ENCODE measurements at regions not wholly inside any gene's neighbourhood (a gene's known extent, or its start where the extent isn't known, plus 50 kb on each side); places are given as distances from the start of the nearest gene placed in this dataset.

DNA sequence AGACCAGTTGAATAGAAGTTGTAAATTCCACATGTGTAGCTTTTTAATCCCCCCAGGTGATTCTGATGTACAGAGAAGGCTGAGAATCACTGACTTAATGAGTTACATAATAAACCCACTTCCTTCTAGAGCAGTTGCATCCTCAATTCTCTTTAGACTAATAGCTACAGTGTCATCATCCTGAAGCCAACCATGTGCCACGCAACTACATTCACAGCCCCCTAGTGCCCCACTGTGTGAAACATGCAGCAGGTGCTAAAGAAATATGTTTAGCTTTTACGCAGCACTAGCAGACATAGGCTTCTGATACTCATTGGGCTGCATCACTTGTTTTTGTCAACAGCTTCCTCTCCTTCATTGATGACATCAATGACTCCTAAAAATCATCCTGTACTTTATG is 1168.3 kb downstream of the BCL11B start (continued):
- no peak for TF ChIP-seq AEBP2 (tag by site-specific recombination; IDR thresholded peaks at IDR 0.05; ENCODE audit: borderline replicate concordance)

DNA sequence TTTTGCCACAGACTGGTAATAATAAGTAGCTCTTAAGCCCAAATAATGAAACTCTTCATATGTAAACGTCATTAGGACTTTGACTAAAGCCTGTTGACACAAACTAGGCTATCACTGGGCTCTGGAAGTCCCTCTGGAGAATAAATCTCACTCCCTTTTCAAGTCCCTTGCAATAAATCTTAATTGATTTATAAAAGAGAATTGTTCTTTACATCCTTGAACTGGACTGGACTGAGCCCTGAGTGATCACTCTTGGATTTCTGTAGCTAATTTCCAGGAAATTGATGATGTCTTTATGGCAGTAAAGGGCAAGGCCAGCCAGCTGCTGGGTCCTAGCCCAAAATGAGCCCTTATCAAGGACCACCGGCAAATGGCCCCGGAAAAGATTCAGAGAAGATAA is 1162.7 kb downstream of the BCL11B start:
- no peak overlapping the region for H3K4me3 ChIP-seq (ENCODE audit: low read depth, low read length)
- no peaks in the 10 kb centered on the region for H3K4me1 ChIP-seq (ENCODE audit: control insufficient read depth, insufficient read depth, low read length)
- TF ChIP-seq ZNF10 (tag by site-specific recombination; IDR thresholded peaks at IDR 0.05) (no peak), ZNF133 (tag by site-specific recombination; IDR thresholded peaks at IDR 0.05) (no peak), ZNF239 (tag by site-specific recombination; IDR thresholded peaks at IDR 0.05) (no peak), REPIN1 (tag by site-specific recombination; IDR thresholded peaks at IDR 0.05; ENCODE audit: low read depth) (no peak), KLF16 (tag by site-specific recombination; IDR thresholded peaks at IDR 0.05) (no peak), ZNF837 (tag by site-specific recombination; IDR thresholded peaks at IDR 0.05) (no peak), ZNF112 (tag by site-specific recombination; IDR thresholded peaks at IDR 0.05) (no peak), ZNF274 (IDR thresholded peaks at IDR 0.05; ENCODE audit: low read length) (no peak), ZNF274 (tag by site-specific recombination; IDR thresholded peaks at IDR 0.05; ENCODE audit: borderline replicate concordance) (no peak), EGR2 (tag by site-specific recombination; IDR thresholded peaks at IDR 0.05; ENCODE audit: low read depth) (no peak), ZNF558 (tag by site-specific recombination; IDR thresholded peaks at IDR 0.05) (no peak), ZNF24 (tag by site-specific recombination; IDR thresholded peaks at IDR 0.05) (no peak), ZNF621 (tag by site-specific recombination; IDR thresholded peaks at IDR 0.05) (no peak), MZF1 (tag by site-specific recombination; IDR thresholded peaks at IDR 0.05; ENCODE audit: borderline replicate concordance) (no peak), ZNF639 (tag by site-specific recombination; IDR thresholded peaks at IDR 0.05) (no peak)
- TF ChIP-seq, protein P1, sequence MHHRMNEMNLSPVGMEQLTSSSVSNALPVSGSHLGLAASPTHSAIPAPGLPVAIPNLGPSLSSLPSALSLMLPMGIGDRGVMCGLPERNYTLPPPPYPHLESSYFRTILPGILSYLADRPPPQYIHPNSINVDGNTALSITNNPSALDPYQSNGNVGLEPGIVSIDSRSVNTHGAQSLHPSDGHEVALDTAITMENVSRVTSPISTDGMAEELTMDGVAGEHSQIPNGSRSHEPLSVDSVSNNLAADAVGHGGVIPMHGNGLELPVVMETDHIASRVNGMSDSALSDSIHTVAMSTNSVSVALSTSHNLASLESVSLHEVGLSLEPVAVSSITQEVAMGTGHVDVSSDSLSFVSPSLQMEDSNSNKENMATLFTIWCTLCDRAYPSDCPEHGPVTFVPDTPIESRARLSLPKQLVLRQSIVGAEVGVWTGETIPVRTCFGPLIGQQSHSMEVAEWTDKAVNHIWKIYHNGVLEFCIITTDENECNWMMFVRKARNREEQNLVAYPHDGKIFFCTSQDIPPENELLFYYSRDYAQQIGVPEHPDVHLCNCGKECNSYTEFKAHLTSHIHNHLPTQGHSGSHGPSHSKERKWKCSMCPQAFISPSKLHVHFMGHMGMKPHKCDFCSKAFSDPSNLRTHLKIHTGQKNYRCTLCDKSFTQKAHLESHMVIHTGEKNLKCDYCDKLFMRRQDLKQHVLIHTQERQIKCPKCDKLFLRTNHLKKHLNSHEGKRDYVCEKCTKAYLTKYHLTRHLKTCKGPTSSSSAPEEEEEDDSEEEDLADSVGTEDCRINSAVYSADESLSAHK (tag by site-specific recombination; IDR thresholded peaks at IDR 0.05) = no peak
- H3K9me3 ChIP-seq (ENCODE audit: control insufficient read depth, insufficient read depth, low read depth, low read length) = no peaks in the 10 kb centered on the region
- ChIA-PET POLR2A (no interaction called here), CTCF (no interaction called here)
- H3K27ac ChIP-seq (ENCODE audit: extremely low read depth, low read depth, low read length) = no peak overlapping the region
- H3K36me3 ChIP-seq (ENCODE audit: control insufficient read depth in 2 of 2, insufficient read depth in 1 of 2, low read length in 2 of 2) = no peaks in the 10 kb centered on the region

DNA sequence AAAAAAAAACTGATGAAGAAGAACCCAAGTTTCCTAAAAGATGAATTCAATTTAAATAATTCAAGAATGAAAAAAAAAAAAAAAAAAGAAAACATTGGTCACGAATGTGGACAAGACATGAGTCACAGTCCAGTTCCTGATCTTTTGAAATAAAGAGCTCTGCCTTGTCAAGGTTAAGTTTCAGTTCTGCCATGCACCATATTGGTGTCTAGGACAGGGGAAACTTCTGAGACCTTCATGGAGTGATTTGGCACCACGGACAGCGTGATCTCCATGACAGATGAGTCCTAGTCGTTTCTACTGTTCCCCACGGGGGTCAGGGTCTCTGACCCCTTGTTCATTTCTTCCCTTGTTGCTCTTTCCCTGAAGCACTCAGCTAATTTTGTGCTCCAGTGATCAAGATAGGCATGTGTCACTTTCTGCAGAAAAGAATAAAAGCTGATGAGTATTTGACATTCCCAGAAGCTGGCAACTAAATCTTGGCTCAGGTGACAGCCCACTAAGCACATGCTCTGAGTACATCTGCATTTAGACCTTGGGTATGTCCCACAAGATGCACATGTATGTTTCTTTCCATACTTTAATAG is 1159.7 kb downstream of the BCL11B start:
- ChIA-PET CTCF (interaction anchor here (0.6 to 0.9 kb wide), 2 partner anchors 134 to 778 kb away, joined by 3 to 4 read pairs; no protein-coding TSS in a partner anchor), POLR2A (no interaction called here)
- no peak overlapping the region for H3K4me3 ChIP-seq (ENCODE audit: low read depth, low read length)
- H3K36me3 ChIP-seq (ENCODE audit: control insufficient read depth in 2 of 2, insufficient read depth in 1 of 2, low read length in 2 of 2) = no peaks in the 10 kb centered on the region
- TF ChIP-seq ZNF692 (tag by site-specific recombination; IDR thresholded peaks at IDR 0.05) = no peak
- no peak for TF ChIP-seq ZNF302 (tag by site-specific recombination; IDR thresholded peaks at IDR 0.05; ENCODE audit: low read depth)
- no peak for TF ChIP-seq ZNF362 (tag by site-specific recombination; IDR thresholded peaks at IDR 0.05)
- no peak for TF ChIP-seq ZIC2 (tag by site-specific recombination; IDR thresholded peaks at IDR 0.05)
- TF ChIP-seq ZBTB8A (tag by site-specific recombination; IDR thresholded peaks at IDR 0.05) = no peak
- no peak for TF ChIP-seq SP2 (tag by site-specific recombination; IDR thresholded peaks at IDR 0.05)
- no peak for TF ChIP-seq ZNF707 (tag by site-specific recombination; IDR thresholded peaks at IDR 0.05)
- TF ChIP-seq ZNF558 (tag by site-specific recombination; IDR thresholded peaks at IDR 0.05) = no peak
- TF ChIP-seq ZNF169 (tag by site-specific recombination; IDR thresholded peaks at IDR 0.05) = no peak
- TF ChIP-seq, protein P2, sequence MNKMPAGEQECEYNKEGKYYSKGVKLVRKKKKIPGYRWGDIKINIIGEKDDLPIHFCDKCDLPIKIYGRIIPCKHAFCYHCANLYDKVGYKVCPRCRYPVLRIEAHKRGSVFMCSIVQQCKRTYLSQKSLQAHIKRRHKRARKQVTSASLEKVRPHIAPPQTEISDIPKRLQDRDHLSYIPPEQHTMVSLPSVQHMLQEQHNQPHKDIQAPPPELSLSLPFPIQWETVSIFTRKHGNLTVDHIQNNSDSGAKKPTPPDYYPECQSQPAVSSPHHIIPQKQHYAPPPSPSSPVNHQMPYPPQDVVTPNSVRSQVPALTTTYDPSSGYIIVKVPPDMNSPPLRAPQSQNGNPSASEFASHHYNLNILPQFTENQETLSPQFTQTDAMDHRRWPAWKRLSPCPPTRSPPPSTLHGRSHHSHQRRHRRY (tag by site-specific recombination; IDR thresholded peaks at IDR 0.05) = no peak
- H3K9me3 ChIP-seq (ENCODE audit: control insufficient read depth, insufficient read depth, low read depth, low read length) = no peaks in the 10 kb centered on the region
- no peak overlapping the region for H3K27ac ChIP-seq (ENCODE audit: extremely low read depth, low read depth, low read length)
- H3K4me1 ChIP-seq (ENCODE audit: control insufficient read depth, insufficient read depth, low read length) = no peaks in the 10 kb centered on the region
